Fibroblast of the aortic adventitia (primary cell): ENCODE measurements at regions not wholly inside any gene's neighbourhood (a gene's known extent, or its start where the extent isn't known, plus 50 kb on each side); places are given as distances from the start of the nearest gene placed in this dataset.

Experiments
- DNase-seq: peaks from one replicate; pipeline ENCODE4 v3.0.0-alpha.2; 2010; ENCODE audit warnings: low read depth
- H3K4me3 ChIP-seq: 2 replicates; pipeline ENCODE4 v1.5.1; 2011; ENCODE audit warnings: low read depth, mild to moderate bottlenecking, control low read depth, low read length, moderate library complexity
- CTCF ChIP-seq: IDR thresholded peaks from 2 replicates; pipeline ENCODE4 v1.5.1; 2011; ENCODE audit warnings: mild to moderate bottlenecking, low read length, control low read depth, inconsistent platforms; ENCODE audit not compliant: insufficient read depth

- DNase-seq, result no peak
- no peak for TF ChIP-seq CTCF
- no peak overlapping the region for H3K4me3 ChIP-seq
Measured at GRCh38 chr2:14015113-14015630, 617.3 kb upstream of the LRATD1 start.

GRCh38 chr2:14016289-14016955 is 616.1 kb upstream of the LRATD1 start:
- no peak for DNase-seq
- no peak overlapping the region for H3K4me3 ChIP-seq
- no peak for TF ChIP-seq CTCF

GRCh38 chr2:14018620-14019019 is 613.9 kb upstream of the LRATD1 start:
- DNase-seq, result no peak
- TF ChIP-seq CTCF, result no peak

GRCh38 chr2:14023558-14023957 is 609.0 kb upstream of the LRATD1 start:
- TF ChIP-seq CTCF, result no peak
- no peak for DNase-seq
- no peak overlapping the region for H3K4me3 ChIP-seq

More at GRCh38 chr2:14018620-14019019, 613.9 kb upstream of the LRATD1 start:
- no peak overlapping the region for H3K4me3 ChIP-seq

GRCh38 chr2:14039134-14039533 is 593.4 kb upstream of the LRATD1 start:
- no peak for DNase-seq
- no peak for TF ChIP-seq CTCF
- H3K4me3 ChIP-seq, result no peak overlapping the region

GRCh38 chr2:14047491-14047890 is 585.0 kb upstream of the LRATD1 start:
- no peak for TF ChIP-seq CTCF
- DNase-seq, result no peak
- no peak overlapping the region for H3K4me3 ChIP-seq

GRCh38 chr2:14051401-14051800 is 581.1 kb upstream of the LRATD1 start:
- no peak for TF ChIP-seq CTCF
- H3K4me3 ChIP-seq, result no peak overlapping the region
- DNase-seq, result no peak
